HG03439 (cell line): ENCODE measurements at regions not wholly inside any gene's neighbourhood (a gene's known extent, or its start where the extent isn't known, plus 50 kb on each side); places are given as distances from the start of the nearest gene placed in this dataset.

Experiments
- ATAC-seq: cut with Tn5 transposase; IDR thresholded peaks from one replicate; pipeline ENCODE4 v1.9.1; 2021; ENCODE audit warnings: mild to moderate bottlenecking, moderate library complexity; ENCODE audit not compliant: unreplicated experiment

- no peak for ATAC-seq
Measured at GRCh38 chr2:67651565-67651964, 254.4 kb downstream of the ETAA1 start.

DNA sequence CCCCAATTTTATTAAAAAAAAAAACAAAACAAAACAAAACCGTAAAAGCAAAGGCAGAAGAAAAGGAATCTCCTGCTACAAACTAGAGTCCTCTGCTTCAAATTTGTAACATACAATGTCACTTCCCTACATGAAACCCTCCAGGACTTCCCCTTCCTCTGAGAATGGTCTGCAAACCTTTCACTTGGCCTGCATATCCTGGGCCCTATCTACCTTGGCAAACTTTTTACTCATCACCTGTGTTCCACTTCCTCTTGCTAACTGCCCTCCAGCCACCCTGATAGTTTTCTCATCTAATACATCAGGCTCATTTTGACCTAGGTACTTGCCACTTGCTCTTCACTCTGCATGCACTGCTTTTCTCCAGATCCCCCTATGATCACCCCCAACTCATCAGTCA, 255.5 kb downstream of the ETAA1 start:
- no peak for ATAC-seq

GRCh38 chr2:67656875-67657274, 259.7 kb downstream of the ETAA1 start:
- no peak for ATAC-seq

DNA sequence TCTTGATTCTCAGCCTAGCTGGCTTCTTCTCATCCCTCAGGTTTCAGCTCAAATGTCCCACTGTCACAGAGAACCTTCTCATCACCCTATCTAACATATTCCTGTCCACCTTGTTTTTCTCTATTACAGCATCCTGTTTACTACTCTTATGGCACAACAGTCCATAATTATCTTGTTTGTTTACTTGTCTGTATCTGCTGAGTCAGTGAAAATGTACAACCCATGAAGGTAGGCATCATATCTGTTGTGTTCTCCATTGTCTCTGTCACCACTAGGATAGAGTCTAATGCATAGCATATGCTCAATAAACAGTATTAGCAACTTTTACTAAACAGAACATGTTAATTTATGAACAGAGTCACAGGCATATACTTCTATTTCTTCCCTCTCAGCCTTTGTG, 261.7 kb downstream of the ETAA1 start:
- ATAC-seq, result no peak

GRCh38 chr2:67660015-67660602, 263.0 kb downstream of the ETAA1 start:
- ATAC-seq, result no peak

DNA sequence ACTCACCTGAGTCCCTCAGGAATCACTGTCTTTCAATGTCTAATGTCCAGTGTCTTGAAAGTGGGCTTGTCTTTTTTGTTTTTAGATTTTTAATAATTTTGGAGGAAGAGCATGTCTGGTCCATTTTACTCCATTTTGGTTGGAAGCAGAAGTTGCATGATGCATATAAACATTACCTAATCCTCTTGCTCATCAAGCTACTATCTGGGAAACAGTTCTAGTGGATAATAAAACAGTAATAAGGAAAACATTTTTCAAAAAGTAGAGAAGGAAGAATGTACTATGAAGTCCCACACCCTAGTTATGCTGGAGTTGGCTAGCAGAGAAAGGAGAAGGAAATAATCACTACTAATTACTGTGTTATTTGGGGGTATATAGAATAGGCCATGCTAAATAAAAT, 263.7 kb downstream of the ETAA1 start:
- ATAC-seq, result no peak

DNA sequence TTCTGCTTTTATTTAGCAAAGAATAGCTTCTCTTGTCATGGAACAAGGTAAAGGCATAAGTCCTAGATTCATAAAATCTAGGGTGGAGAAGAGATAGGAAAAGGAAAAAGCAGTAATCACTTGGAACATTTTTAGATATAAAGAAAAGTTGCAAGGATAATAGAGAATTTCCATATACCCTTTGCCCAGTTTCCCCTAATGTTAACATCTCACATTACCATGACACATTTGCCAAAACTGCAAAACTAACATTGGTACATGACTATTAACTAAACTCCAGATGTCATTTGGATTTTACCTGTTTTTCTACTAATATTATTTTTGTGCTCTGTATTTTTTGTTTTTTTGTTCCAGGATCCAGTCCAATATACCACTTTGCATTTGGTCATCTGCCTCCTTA, 265.1 kb downstream of the ETAA1 start:
- ATAC-seq, result no peak

DNA sequence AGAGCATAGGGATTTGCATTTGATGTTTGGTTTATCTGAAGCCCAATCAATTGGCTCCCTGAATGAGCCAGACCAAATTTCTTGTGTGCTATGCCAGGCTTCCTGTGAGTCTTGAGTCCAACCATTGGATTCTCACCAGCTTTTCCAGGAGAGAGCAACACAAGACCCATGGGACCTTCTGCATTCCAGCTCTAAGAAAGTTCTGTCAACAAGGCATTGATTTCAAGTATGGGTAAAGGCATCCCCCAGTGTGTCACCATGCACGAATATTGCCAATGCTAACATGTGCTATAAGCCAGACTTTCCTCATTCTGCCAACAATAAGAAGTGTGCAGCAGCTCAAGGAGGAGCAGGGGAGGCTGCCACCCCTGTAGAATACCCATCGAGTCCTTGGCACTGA, 266.6 kb downstream of the ETAA1 start:
- ATAC-seq, result no peak

GRCh38 chr2:67666386-67667053, 269.4 kb downstream of the ETAA1 start:
- ATAC-seq, result no peak

DNA sequence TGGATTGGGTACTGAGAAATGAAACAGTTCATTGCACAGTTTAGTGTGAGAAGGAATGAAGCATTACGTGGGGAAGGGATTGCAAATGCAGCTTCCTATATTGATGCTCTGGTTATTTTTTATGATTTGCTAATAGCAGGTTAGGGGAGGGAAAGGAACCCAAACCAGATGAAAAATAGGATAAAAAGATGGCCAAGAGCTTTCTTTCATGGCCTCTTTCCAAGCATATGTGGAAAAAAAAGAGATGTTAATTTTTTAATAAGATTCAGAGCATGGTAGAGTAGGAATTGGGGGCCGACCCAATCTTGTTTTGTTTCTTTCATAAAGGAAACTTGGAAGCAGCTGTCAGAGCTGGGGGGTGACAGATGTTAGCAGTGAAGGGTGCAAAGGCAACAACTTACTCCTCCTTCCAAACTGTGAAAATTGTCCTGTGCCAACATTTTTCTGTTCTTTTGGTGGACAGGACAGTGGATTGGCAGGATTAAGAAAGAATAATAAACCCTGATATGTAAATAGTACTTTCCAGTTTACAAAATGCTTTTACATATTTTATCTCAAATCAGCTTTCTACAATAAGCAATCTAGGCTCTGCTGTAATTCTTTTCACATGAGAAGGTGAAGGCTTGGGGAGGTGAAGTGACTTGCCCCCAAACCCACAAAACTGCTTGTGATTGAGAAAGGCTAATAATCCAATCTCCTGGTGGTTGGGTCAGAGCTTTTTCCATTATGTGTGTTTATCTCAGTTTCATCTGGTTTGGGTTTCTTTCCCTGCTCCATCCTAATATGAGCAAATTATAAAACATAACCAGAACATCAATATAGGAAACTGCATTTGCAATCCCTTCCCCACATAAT, 270.1 kb downstream of the ETAA1 start:
- ATAC-seq, result no peak

GRCh38 chr2:67668538-67668937, 271.4 kb downstream of the ETAA1 start:
- no peak for ATAC-seq

DNA sequence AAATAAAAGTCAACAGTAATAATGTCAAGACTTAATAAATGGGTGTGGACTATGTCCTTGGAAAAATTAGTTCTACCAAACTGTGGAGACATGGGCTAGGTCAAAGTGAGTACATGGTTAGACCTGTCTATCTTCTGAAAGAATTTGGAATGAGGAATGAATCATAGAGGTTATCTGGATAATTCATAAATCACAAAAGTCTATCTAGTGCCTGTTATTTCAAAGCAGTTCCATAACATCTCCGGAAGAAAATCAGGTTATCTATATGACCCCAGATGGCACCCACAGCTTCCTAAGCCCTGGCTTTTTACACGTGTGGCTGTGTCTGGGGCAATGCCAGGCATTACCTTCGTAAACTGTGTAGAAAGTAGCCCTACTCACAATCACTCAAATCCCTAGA, 272.0 kb downstream of the ETAA1 start:
- no peak for ATAC-seq

- no peak for ATAC-seq
Measured at GRCh38 chr2:67669766-67670165, 272.6 kb downstream of the ETAA1 start.

- ATAC-seq, result no peak
Measured at GRCh38 chr2:67670747-67671183, 273.6 kb downstream of the ETAA1 start.

GRCh38 chr2:67671464-67672450, 274.6 kb downstream of the ETAA1 start:
- no peak for ATAC-seq

GRCh38 chr2:67674668-67675067, 277.5 kb downstream of the ETAA1 start:
- ATAC-seq, result no peak

DNA sequence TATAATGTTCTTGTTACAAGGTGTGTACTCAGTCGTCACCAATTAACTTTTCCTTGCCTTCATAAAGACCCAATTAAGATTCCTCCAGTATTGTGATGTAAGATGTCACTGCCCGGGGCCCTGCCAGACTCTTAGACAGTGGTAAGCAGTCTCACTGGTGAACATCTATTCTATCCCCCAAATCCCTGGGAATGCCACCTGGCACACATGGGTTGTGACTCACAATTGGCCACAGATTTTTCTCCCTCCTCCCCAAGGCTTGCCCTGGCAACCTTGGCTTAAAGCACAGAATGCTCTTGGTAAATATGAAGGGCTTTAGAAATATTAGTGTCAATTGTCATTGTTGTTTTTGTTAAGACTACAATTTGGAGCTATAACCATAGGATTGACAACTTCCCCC, 287.9 kb downstream of the ETAA1 start:
- no peak for ATAC-seq

GRCh38 chr2:67686254-67686653, 289.1 kb downstream of the ETAA1 start:
- no peak for ATAC-seq

- ATAC-seq, result no peak
Measured at GRCh38 chr2:67689186-67689585, 292.1 kb downstream of the ETAA1 start.

DNA sequence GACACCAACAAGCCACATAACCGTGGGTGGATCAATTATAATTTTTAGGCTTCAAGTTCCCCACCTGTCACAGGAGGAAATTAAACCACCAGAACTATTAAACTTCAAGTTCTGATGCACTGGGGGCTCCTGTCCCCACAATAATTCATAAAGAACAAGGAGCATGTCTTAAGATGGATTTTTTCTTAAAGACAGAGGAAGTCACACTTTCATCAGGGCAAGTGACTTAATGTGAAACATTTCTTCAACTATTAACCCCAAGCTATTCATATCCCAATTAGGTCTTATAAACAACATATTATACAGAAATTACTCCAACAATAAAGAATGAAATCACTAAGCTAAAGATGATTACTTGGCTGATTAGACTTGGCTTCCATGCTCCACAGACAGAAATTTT, 292.5 kb downstream of the ETAA1 start:
- no peak for ATAC-seq

GRCh38 chr2:67694445-67694844, 297.3 kb downstream of the ETAA1 start:
- no peak for ATAC-seq
